ENCODE measurements at regions not wholly inside any gene's neighbourhood (a gene's known extent, or its start where the extent isn't known, plus 50 kb on each side); places are given as distances from the start of the nearest gene placed in this dataset.

GRCh38 chr7:136655414-136655813 lies 213.0 kb upstream of the CHRM2 start:
- no peak for TF ChIP-seq RFX5 (IDR thresholded peaks at IDR 0.05)
- no peak for TF ChIP-seq CTCF (IDR thresholded peaks at IDR 0.05)
- TF ChIP-seq USF2 (IDR thresholded peaks at IDR 0.05): no peak
- no peak for TF ChIP-seq POLR2A (IDR thresholded peaks at IDR 0.05; ENCODE audit: low read length)
- no peak for TF ChIP-seq REST (IDR thresholded peaks at IDR 0.05)
- no peak for TF ChIP-seq MAZ (IDR thresholded peaks at IDR 0.05; ENCODE audit: borderline replicate concordance, low read depth, low read length)
- TF ChIP-seq MYC (IDR thresholded peaks at IDR 0.05; ENCODE audit: borderline replicate concordance, low read length): no peak
- TF ChIP-seq ESRRA (IDR thresholded peaks at IDR 0.05; ENCODE audit: borderline replicate concordance, low read length): no peak
- no peak for TF ChIP-seq HOXA7 (CRISPR knock-in tag; IDR thresholded peaks at IDR 0.05)
